ENCODE measurements at regions not wholly inside any gene's neighbourhood (a gene's known extent, or its start where the extent isn't known, plus 50 kb on each side); places are given as distances from the start of the nearest gene placed in this dataset.

GRCh38 chr4:177937041-177937440 lies 494.8 kb upstream of the AGA start:
- H3K9ac ChIP-seq: no peak overlapping the region
- H3K79me2 ChIP-seq (ENCODE audit: insufficient read depth, low read depth): no peaks in the 10 kb centered on the region
- no peaks in the 10 kb centered on the region for H4K20me1 ChIP-seq (ENCODE audit: insufficient read depth)

DNA sequence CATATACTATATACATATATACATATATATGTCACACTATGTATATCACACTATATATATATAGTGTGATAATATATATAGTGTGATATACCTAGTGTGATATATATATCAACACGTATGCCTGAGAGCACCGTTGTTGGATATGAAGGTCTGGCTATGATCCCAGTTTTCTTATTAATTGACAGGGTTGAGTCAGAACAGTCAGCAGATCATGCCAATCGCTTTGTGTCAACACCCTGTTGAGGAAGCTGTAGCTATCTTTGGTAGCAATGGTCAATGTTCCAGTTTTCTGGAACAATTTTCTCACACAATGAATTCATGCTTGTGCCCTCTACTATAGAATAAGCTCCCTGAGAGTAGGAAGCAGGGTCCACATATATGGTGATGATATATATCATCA lies 496.0 kb upstream of the AGA start:
- no peaks in the 10 kb centered on the region for H3K27me3 ChIP-seq (ENCODE audit: insufficient read depth, low read depth)

More at GRCh38 chr4:177937041-177937440, 494.8 kb upstream of the AGA start:
- Histone ChIP-seq H3K27ac (no peak overlapping the region), H3K27me3 (ENCODE audit: insufficient read depth, low read depth) (no peaks in the 10 kb centered on the region), H3K4me3 (IDR thresholded peaks at IDR 0.05; ENCODE audit: insufficient read depth, low read depth, low read length) (no peak overlapping the region), H3K4me1 (ENCODE audit: low read depth, poor library complexity, severe bottlenecking) (no peaks in the 10 kb centered on the region), H3K36me3 (ENCODE audit: insufficient read depth) (no peaks in the 10 kb centered on the region), H2AFZ (ENCODE audit: low read depth) (no peak overlapping the region), H3K4me2 (no peak overlapping the region)
- TF ChIP-seq CTCF (conservative IDR thresholded peaks at IDR 0.05; ENCODE audit: low read depth, low read length): no peak

DNA sequence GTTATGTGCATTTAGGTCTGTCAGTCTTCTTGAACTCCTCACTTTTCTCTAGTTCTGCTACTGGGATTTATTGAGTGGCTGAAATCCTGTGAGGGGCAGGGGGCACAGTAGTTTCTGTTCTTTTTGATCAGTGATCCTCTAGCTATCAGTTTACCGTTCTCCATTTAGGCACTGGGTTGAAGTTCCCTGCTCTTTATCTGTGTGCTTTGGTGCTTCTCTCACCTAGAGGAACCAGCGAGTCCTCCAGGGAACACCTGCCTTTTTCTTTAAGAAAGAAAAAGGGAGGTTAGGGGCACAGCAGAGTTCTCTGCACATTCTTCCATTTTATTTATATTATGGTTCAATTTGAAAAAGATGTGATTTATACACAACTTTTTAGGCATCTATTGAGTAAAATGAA lies 503.0 kb upstream of the AGA start:
- no peak overlapping the region for H3K9ac ChIP-seq
- H4K20me1 ChIP-seq (ENCODE audit: insufficient read depth): no peaks in the 10 kb centered on the region
- TF ChIP-seq CTCF (conservative IDR thresholded peaks at IDR 0.05; ENCODE audit: low read depth, low read length): no peak
- H2AFZ ChIP-seq (ENCODE audit: low read depth): no peak overlapping the region
- no peaks in the 10 kb centered on the region for H3K4me1 ChIP-seq (ENCODE audit: low read depth, poor library complexity, severe bottlenecking)
- H3K4me2 ChIP-seq: no peak overlapping the region
- H3K27ac ChIP-seq: no peak overlapping the region
- no peaks in the 10 kb centered on the region for H3K36me3 ChIP-seq (ENCODE audit: insufficient read depth)
- H3K27me3 ChIP-seq (ENCODE audit: insufficient read depth, low read depth): no peaks in the 10 kb centered on the region
- H3K79me2 ChIP-seq (ENCODE audit: insufficient read depth, low read depth): no peaks in the 10 kb centered on the region
- no peak overlapping the region for H3K4me3 ChIP-seq (IDR thresholded peaks at IDR 0.05; ENCODE audit: insufficient read depth, low read depth, low read length)

More for the DNA sequence above, 496.0 kb upstream of the AGA start:
- Histone ChIP-seq H4K20me1 (ENCODE audit: insufficient read depth) (no peaks in the 10 kb centered on the region), H3K4me2 (no peak overlapping the region), H3K9ac (no peak overlapping the region), H3K36me3 (ENCODE audit: insufficient read depth) (no peaks in the 10 kb centered on the region), H2AFZ (ENCODE audit: low read depth) (no peak overlapping the region), H3K79me2 (ENCODE audit: insufficient read depth, low read depth) (no peaks in the 10 kb centered on the region), H3K4me3 (IDR thresholded peaks at IDR 0.05; ENCODE audit: insufficient read depth, low read depth, low read length) (no peak overlapping the region), H3K27ac (no peak overlapping the region), H3K4me1 (ENCODE audit: low read depth, poor library complexity, severe bottlenecking) (no peaks in the 10 kb centered on the region)
- TF ChIP-seq CTCF (conservative IDR thresholded peaks at IDR 0.05; ENCODE audit: low read depth, low read length): no peak

GRCh38 chr4:177947607-177948006 lies 505.4 kb upstream of the AGA start:
- TF ChIP-seq CTCF (conservative IDR thresholded peaks at IDR 0.05; ENCODE audit: low read depth, low read length): no peak
- Histone ChIP-seq H3K27me3 (ENCODE audit: insufficient read depth, low read depth) (no peaks in the 10 kb centered on the region), H3K9ac (no peak overlapping the region), H3K4me2 (no peak overlapping the region), H3K27ac (no peak overlapping the region), H3K36me3 (ENCODE audit: insufficient read depth) (no peaks in the 10 kb centered on the region), H3K4me3 (IDR thresholded peaks at IDR 0.05; ENCODE audit: insufficient read depth, low read depth, low read length) (no peak overlapping the region), H2AFZ (ENCODE audit: low read depth) (no peak overlapping the region), H3K79me2 (ENCODE audit: insufficient read depth, low read depth) (no peaks in the 10 kb centered on the region), H4K20me1 (ENCODE audit: insufficient read depth) (no peaks in the 10 kb centered on the region), H3K4me1 (ENCODE audit: low read depth, poor library complexity, severe bottlenecking) (no peaks in the 10 kb centered on the region)

Data from KMS-11 (cell line).